Mesothelial cell of epicardium (in vitro differentiated cells): ENCODE measurements at regions not wholly inside any gene's neighbourhood (a gene's known extent, or its start where the extent isn't known, plus 50 kb on each side); places are given as distances from the start of the nearest gene placed in this dataset.

Experiments used
- DNase-seq, 2 experiments: peaks; one replicate each; pipeline ENCODE4 v3.0.0; 2021; ENCODE audit warnings: low spot score in 2 of 2; ENCODE audit not compliant: unreplicated experiment in 2 of 2
- H3K27ac Mint-ChIP-seq: 2 replicates; pipeline ENCODE4 v1.8.0; 2021; ENCODE audit warnings: mixed read lengths
- H3K27me3 Mint-ChIP-seq: 2 replicates; pipeline ENCODE4 v1.8.0; 2021; ENCODE audit warnings: low read depth, mixed read lengths
- H3K36me3 Mint-ChIP-seq: 2 replicates; pipeline ENCODE4 v1.8.0; 2021; ENCODE audit warnings: mixed read lengths
- H3K4me1 Mint-ChIP-seq: 2 replicates; pipeline ENCODE4 v1.8.0; 2021; ENCODE audit warnings: mixed read lengths
- H3K4me3 Mint-ChIP-seq: 2 replicates; pipeline ENCODE4 v1.8.0; 2021; ENCODE audit warnings: mild to moderate bottlenecking, moderate library complexity, mixed read lengths
- H3K9me3 Mint-ChIP-seq: 2 replicates; pipeline ENCODE4 v1.8.0; 2021; ENCODE audit warnings: mixed read lengths
- TF ChIP-seq, protein P1 (sequence below): fragments of 200-600 bp; sonication (generic); IDR thresholded peaks from one replicate; pipeline ENCODE4 v1.5.0; 2021; ENCODE audit warnings: antibody characterized with exemption; ENCODE audit not compliant: unreplicated experiment

DNA sequence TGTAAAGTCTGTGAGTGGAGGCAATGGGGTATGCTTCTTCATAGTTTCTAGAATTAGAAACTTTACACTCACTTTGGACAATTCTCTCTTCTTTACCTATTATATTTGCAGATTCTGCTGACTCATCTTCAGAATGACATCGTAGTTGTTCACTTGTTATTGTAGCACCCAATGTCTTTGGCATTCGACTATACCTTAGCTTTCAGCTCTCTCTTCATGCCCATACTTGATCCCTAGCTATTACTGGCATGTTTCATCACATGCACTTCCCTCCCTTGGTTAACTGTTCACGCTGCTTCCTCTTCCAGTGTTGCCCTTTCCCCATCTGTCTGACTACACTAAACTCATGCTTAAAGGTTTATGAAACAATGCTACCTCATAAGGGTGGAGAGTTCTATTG is 298.1 kb upstream of the TCF21 start:
- Mint-ChIP-seq H3K27ac (no peak overlapping the region), H3K36me3 (no peaks in the 10 kb centered on the region), H3K27me3 (no peaks in the 10 kb centered on the region), H3K4me1 (peaks cover 14% of the 10 kb centered on the region), H3K9me3 (no peaks in the 10 kb centered on the region), H3K4me3 (no peak overlapping the region)
- TF ChIP-seq, protein P1, sequence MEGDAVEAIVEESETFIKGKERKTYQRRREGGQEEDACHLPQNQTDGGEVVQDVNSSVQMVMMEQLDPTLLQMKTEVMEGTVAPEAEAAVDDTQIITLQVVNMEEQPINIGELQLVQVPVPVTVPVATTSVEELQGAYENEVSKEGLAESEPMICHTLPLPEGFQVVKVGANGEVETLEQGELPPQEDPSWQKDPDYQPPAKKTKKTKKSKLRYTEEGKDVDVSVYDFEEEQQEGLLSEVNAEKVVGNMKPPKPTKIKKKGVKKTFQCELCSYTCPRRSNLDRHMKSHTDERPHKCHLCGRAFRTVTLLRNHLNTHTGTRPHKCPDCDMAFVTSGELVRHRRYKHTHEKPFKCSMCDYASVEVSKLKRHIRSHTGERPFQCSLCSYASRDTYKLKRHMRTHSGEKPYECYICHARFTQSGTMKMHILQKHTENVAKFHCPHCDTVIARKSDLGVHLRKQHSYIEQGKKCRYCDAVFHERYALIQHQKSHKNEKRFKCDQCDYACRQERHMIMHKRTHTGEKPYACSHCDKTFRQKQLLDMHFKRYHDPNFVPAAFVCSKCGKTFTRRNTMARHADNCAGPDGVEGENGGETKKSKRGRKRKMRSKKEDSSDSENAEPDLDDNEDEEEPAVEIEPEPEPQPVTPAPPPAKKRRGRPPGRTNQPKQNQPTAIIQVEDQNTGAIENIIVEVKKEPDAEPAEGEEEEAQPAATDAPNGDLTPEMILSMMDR = no peak
- no peak for DNase-seq

DNA sequence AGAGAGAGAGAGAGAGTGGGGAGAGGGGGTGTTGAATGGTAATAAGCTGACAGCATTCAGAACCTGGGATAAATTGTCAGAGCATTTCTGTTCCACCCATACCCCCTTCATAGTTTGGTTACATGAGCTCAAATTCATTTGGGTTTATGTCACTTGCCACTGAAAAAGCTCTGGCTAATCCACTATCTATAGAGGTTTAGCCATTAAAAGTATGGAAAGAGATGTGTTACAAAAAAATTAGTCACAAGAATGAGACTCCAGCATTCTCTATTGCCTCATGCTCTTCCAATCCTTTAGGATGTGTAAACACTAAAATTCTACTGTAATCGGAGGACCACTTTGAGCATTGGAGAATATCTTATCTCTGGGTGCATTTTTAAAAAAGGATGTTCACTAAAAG is 297.6 kb upstream of the TCF21 start:
- Mint-ChIP-seq H3K36me3 (no peaks in the 10 kb centered on the region), H3K27me3 (no peaks in the 10 kb centered on the region), H3K4me3 (no peak overlapping the region), H3K9me3 (no peaks in the 10 kb centered on the region), H3K4me1 (peaks cover 14% of the 10 kb centered on the region), H3K27ac (no peak overlapping the region)
- DNase-seq = no peak
- TF ChIP-seq, protein P1 = no peak

DNA sequence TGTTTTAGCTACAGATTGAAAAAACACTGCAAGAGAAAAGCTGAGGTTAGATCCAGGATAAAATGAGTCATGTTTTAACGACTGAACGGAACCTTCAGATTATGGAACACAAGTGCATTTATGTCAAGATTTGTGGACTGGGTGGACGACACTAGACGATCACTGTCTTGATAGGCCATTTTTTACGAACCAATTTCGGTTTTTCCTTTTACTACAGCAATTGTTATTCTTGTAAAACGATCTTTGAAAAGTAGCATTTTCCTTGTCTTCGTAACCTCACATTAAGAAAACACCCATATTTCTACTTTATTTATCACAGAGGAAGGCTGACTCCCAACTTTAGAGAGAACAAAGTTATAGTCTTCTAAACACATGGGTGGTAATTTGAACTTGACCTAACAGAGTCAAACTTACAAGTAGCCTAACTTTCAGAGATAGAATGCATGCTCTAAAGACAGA is 294.2 kb upstream of the TCF21 start:
- Mint-ChIP-seq H3K27me3 (no peaks in the 10 kb centered on the region), H3K9me3 (no peaks in the 10 kb centered on the region)
- TF ChIP-seq, protein P1 = no peak

DNA sequence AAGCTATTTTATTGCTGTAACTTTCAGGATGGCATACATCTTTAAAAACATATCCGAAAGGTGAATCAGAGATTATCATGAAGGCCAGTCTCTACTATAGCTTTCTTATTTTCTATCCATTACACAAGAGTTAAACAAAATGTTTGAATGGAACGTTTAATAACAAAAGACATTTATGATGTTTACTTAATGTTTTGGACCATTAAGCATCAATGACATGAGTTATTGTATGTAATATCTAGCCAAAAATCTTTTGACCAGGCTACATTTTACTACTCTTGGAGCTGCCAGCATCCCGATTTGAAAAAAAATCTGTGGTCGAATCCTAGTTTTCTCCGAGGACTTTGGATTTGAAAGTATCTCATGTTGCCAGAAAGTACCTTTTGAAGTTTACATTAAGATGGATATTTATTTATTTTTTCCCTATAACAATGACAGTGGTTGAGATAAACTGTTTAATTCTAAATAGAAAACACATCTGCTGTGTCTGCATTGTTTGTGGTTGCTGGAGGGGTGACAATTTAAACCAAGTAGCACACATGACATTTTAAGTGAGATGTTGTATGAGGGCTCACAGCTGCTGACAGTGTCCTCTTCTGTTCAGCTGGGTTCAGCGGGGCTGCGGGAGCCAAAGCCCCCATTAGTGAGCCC is 293.7 kb upstream of the TCF21 start:
- H3K27ac Mint-ChIP-seq = no peak overlapping the region
- peaks cover 5% of the 10 kb centered on the region for H3K4me1 Mint-ChIP-seq
- no peak for DNase-seq
- no peaks in the 10 kb centered on the region for H3K9me3 Mint-ChIP-seq
- H3K36me3 Mint-ChIP-seq = no peaks in the 10 kb centered on the region
- TF ChIP-seq, protein P1 = no peak
- no peak overlapping the region for H3K4me3 Mint-ChIP-seq
- no peaks in the 10 kb centered on the region for H3K27me3 Mint-ChIP-seq

More for the DNA sequence above, 294.2 kb upstream of the TCF21 start:
- H3K4me1 Mint-ChIP-seq = peaks cover 6% of the 10 kb centered on the region
- H3K36me3 Mint-ChIP-seq = no peaks in the 10 kb centered on the region
- no peak overlapping the region for H3K4me3 Mint-ChIP-seq
- no peak for DNase-seq
- no peak overlapping the region for H3K27ac Mint-ChIP-seq

DNA sequence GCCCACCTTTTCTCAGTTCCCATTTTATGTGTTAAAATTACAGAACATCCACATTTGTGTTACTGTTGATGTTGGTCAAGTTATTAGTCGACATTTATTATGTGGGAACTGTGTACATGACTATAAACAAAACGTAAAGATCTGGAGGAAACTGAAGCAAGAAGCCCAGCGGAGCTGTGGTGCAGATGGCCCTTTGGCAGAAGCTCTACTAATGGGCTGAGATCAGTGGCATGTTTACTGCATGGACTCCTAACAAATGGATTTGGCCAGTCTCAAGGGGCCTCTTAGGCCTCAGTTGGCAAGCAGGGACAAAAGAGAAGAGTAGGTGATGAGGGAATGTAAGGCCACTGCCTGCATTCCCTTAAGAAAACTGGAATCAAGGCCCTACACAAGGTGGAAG is 282.1 kb upstream of the TCF21 start:
- Mint-ChIP-seq H3K9me3 (peaks cover 4% of the 10 kb centered on the region), H3K4me3 (no peak overlapping the region), H3K36me3 (no peaks in the 10 kb centered on the region), H3K27me3 (no peaks in the 10 kb centered on the region), H3K27ac (no peak overlapping the region), H3K4me1 (no peaks in the 10 kb centered on the region)
- DNase-seq = no peak
- TF ChIP-seq, protein P1 = no peak
